Activated naive CD4-positive, alpha-beta T cell treated with anti-CD3 and anti-CD28 coated beads, Interleukin-2, amount 10 ng/mL, durations not matched to agents 7 days and 5 days (primary cell): ENCODE measurements at regions not wholly inside any gene's neighbourhood (a gene's known extent, or its start where the extent isn't known, plus 50 kb on each side); places are given as distances from the start of the nearest gene placed in this dataset.

Experiments used
- CTCF ChIA-PET: fragments of 350-600 bp; sonication (Branson Sonifier 250); formaldehyde crosslinking; loops from one replicate; lab custom pipeline; 2021; ENCODE audit warnings: antibody characterized with exemption; lab: Charles Lee
- DNase-seq: peaks from one replicate; pipeline ENCODE4 v3.0.0-alpha.2; 2020
- H3K27ac Mint-ChIP-seq: one replicate; pipeline ENCODE4 v1.8.0; 2021; ENCODE audit warnings: mild to moderate bottlenecking, moderate library complexity, mixed read lengths
- H3K27me3 Mint-ChIP-seq: one replicate; pipeline ENCODE4 v1.8.0; 2021; ENCODE audit warnings: mild to moderate bottlenecking, mixed read lengths
- H3K36me3 Mint-ChIP-seq: one replicate; pipeline ENCODE4 v1.8.0; 2021; ENCODE audit warnings: mixed read lengths
- H3K4me1 Mint-ChIP-seq: one replicate; pipeline ENCODE4 v1.8.0; 2021; ENCODE audit warnings: mixed read lengths
- H3K4me3 Mint-ChIP-seq: one replicate; pipeline ENCODE4 v1.8.0; 2021; ENCODE audit warnings: mild to moderate bottlenecking, moderate library complexity, mixed read lengths
- H3K9me3 Mint-ChIP-seq: one replicate; pipeline ENCODE4 v1.8.0; 2021; ENCODE audit warnings: mixed read lengths

GRCh38 chr20:24337551-24337950 is 131.9 kb upstream of the SYNDIG1 start:
- Mint-ChIP-seq H3K9me3 (no peaks in the 10 kb centered on the region), H3K36me3 (no peaks in the 10 kb centered on the region), H3K27ac (no peak overlapping the region), H3K4me3 (no peak overlapping the region), H3K4me1 (peaks cover 12% of the 10 kb centered on the region), H3K27me3 (peaks cover 3% of the 10 kb centered on the region)
- CTCF ChIA-PET: no interaction called here
- DNase-seq: no peak

- Mint-ChIP-seq H3K36me3 (no peaks in the 10 kb centered on the region), H3K9me3 (no peaks in the 10 kb centered on the region), H3K4me1 (peaks cover 12% of the 10 kb centered on the region), H3K27ac (peak overlapping the region; percentile 64), H3K27me3 (no peaks in the 10 kb centered on the region), H3K4me3 (no peak overlapping the region)
- CTCF ChIA-PET: no interaction called here
- no peak for DNase-seq
Observed at GRCh38 chr20:24337069-24337468, 132.4 kb upstream of the SYNDIG1 start.

GRCh38 chr20:24334830-24335229 is 134.6 kb upstream of the SYNDIG1 start:
- CTCF ChIA-PET: interaction anchor here (1.0 kb wide), 1 partner anchor 18 kb away, joined by 3 read pairs; no protein-coding TSS in a partner anchor
- Mint-ChIP-seq H3K4me1 (peaks cover 12% of the 10 kb centered on the region), H3K9me3 (no peaks in the 10 kb centered on the region), H3K27ac (no peak overlapping the region), H3K36me3 (no peaks in the 10 kb centered on the region), H3K27me3 (no peaks in the 10 kb centered on the region), H3K4me3 (no peak overlapping the region)
- DNase-seq: no peak

GRCh38 chr20:24332956-24333355 is 136.5 kb upstream of the SYNDIG1 start:
- no peak for DNase-seq
- no peak overlapping the region for H3K4me3 Mint-ChIP-seq
- no peaks in the 10 kb centered on the region for H3K27me3 Mint-ChIP-seq
- peaks cover 12% of the 10 kb centered on the region for H3K4me1 Mint-ChIP-seq
- H3K27ac Mint-ChIP-seq: no peak overlapping the region
- CTCF ChIA-PET: no interaction called here
- no peaks in the 10 kb centered on the region for H3K36me3 Mint-ChIP-seq
- H3K9me3 Mint-ChIP-seq: no peaks in the 10 kb centered on the region

- no peaks in the 10 kb centered on the region for H3K9me3 Mint-ChIP-seq
- no peak overlapping the region for H3K27ac Mint-ChIP-seq
- no peak for DNase-seq
- peaks cover 4% of the 10 kb centered on the region for H3K4me1 Mint-ChIP-seq
- no peak overlapping the region for H3K4me3 Mint-ChIP-seq
- no peaks in the 10 kb centered on the region for H3K27me3 Mint-ChIP-seq
- no peaks in the 10 kb centered on the region for H3K36me3 Mint-ChIP-seq
- CTCF ChIA-PET: no interaction called here
Observed at GRCh38 chr20:24331939-24332338, 137.5 kb upstream of the SYNDIG1 start.

- no peaks in the 10 kb centered on the region for H3K9me3 Mint-ChIP-seq
- no peak for DNase-seq
- no peak overlapping the region for H3K4me3 Mint-ChIP-seq
- H3K4me1 Mint-ChIP-seq: peaks cover 5% of the 10 kb centered on the region
- H3K36me3 Mint-ChIP-seq: no peaks in the 10 kb centered on the region
- CTCF ChIA-PET: no interaction called here
- no peak overlapping the region for H3K27ac Mint-ChIP-seq
- H3K27me3 Mint-ChIP-seq: no peaks in the 10 kb centered on the region
Observed at GRCh38 chr20:24328901-24329300, 140.5 kb upstream of the SYNDIG1 start.

- Mint-ChIP-seq H3K9me3 (no peaks in the 10 kb centered on the region), H3K4me3 (no peak overlapping the region), H3K4me1 (peaks cover 41% of the 10 kb centered on the region), H3K27me3 (peaks cover 4% of the 10 kb centered on the region), H3K36me3 (peaks cover 3% of the 10 kb centered on the region), H3K27ac (no peak overlapping the region)
- CTCF ChIA-PET: no interaction called here
- no peak for DNase-seq
Observed at GRCh38 chr20:24321973-24322372, 147.5 kb upstream of the SYNDIG1 start.

- peak; percentile 28 for DNase-seq
- H3K27me3 Mint-ChIP-seq: peaks cover 7% of the 10 kb centered on the region
- H3K36me3 Mint-ChIP-seq: peaks cover 3% of the 10 kb centered on the region
- H3K4me1 Mint-ChIP-seq: peaks cover 46% of the 10 kb centered on the region
- peak overlapping the region; percentile 43 for H3K27ac Mint-ChIP-seq
- no peaks in the 10 kb centered on the region for H3K9me3 Mint-ChIP-seq
- no peak overlapping the region for H3K4me3 Mint-ChIP-seq
- CTCF ChIA-PET: no interaction called here
Observed at GRCh38 chr20:24318569-24319352, 150.7 kb upstream of the SYNDIG1 start.

GRCh38 chr20:24317224-24317623 is 152.2 kb upstream of the SYNDIG1 start:
- no peak overlapping the region for H3K4me3 Mint-ChIP-seq

GRCh38 chr20:24316731-24317130 is 152.7 kb upstream of the SYNDIG1 start:
- Mint-ChIP-seq H3K4me1 (peaks cover 40% of the 10 kb centered on the region), H3K36me3 (peaks cover 3% of the 10 kb centered on the region), H3K9me3 (no peaks in the 10 kb centered on the region), H3K27me3 (peaks cover 16% of the 10 kb centered on the region), H3K27ac (no peak overlapping the region), H3K4me3 (no peak overlapping the region)
- CTCF ChIA-PET: interaction anchor here (1.0 to 1.2 kb wide), 4 partner anchors 8 to 21 kb away, joined by 3 to 4 read pairs (median 3); no protein-coding TSS in a partner anchor
- no peak for DNase-seq

More at GRCh38 chr20:24317224-24317623, 152.2 kb upstream of the SYNDIG1 start:
- Mint-ChIP-seq H3K27ac (peak overlapping the region; percentile 52), H3K4me1 (peaks cover 44% of the 10 kb centered on the region), H3K27me3 (peaks cover 13% of the 10 kb centered on the region), H3K36me3 (peaks cover 3% of the 10 kb centered on the region), H3K9me3 (no peaks in the 10 kb centered on the region)
- CTCF ChIA-PET: interaction anchor here (1.2 kb wide), 3 partner anchors 11 to 21 kb away, joined by 3 to 4 read pairs (median 3); no protein-coding TSS in a partner anchor
- DNase-seq: no peak

GRCh38 chr20:24314053-24314452 is 155.4 kb upstream of the SYNDIG1 start:
- Mint-ChIP-seq H3K9me3 (no peaks in the 10 kb centered on the region), H3K4me1 (peaks cover 28% of the 10 kb centered on the region), H3K36me3 (no peaks in the 10 kb centered on the region), H3K4me3 (no peak overlapping the region), H3K27ac (no peak overlapping the region), H3K27me3 (peaks cover 22% of the 10 kb centered on the region)
- CTCF ChIA-PET: no interaction called here
- DNase-seq: no peak

GRCh38 chr20:24309596-24309995 is 159.8 kb upstream of the SYNDIG1 start:
- DNase-seq: no peak
- peaks cover 6% of the 10 kb centered on the region for H3K4me1 Mint-ChIP-seq
- no peak overlapping the region for H3K4me3 Mint-ChIP-seq
- H3K9me3 Mint-ChIP-seq: no peaks in the 10 kb centered on the region
- no peak overlapping the region for H3K27ac Mint-ChIP-seq
- CTCF ChIA-PET: interaction anchor here (1.2 kb wide), 1 partner anchor 19 kb away, joined by 3 read pairs; no protein-coding TSS in a partner anchor
- peaks cover 30% of the 10 kb centered on the region for H3K27me3 Mint-ChIP-seq
- H3K36me3 Mint-ChIP-seq: no peaks in the 10 kb centered on the region

GRCh38 chr20:24305371-24305770 is 164.1 kb upstream of the SYNDIG1 start:
- H3K36me3 Mint-ChIP-seq: no peaks in the 10 kb centered on the region
- no peaks in the 10 kb centered on the region for H3K9me3 Mint-ChIP-seq
- H3K4me1 Mint-ChIP-seq: peaks cover 6% of the 10 kb centered on the region
- DNase-seq: no peak
- H3K27me3 Mint-ChIP-seq: peaks cover 28% of the 10 kb centered on the region
- H3K4me3 Mint-ChIP-seq: no peak overlapping the region
- H3K27ac Mint-ChIP-seq: no peak overlapping the region
- CTCF ChIA-PET: interaction anchor here (1.3 to 2.0 kb wide), 2 partner anchors 11 to 144 kb away, joined by 4 to 5 read pairs; no protein-coding TSS in a partner anchor

GRCh38 chr20:24304291-24304690 is 165.1 kb upstream of the SYNDIG1 start:
- no peak overlapping the region for H3K27ac Mint-ChIP-seq

More at GRCh38 chr20:24304291-24304690, 165.1 kb upstream of the SYNDIG1 start:
- CTCF ChIA-PET: interaction anchor here (0.5 to 1.2 kb wide), 2 partner anchors 19 to 484 kb away, joined by 3 read pairs; no protein-coding TSS in a partner anchor
- Mint-ChIP-seq H3K9me3 (no peaks in the 10 kb centered on the region), H3K36me3 (no peaks in the 10 kb centered on the region), H3K27me3 (peaks cover 24% of the 10 kb centered on the region), H3K4me3 (no peak overlapping the region), H3K4me1 (peaks cover 6% of the 10 kb centered on the region)
- no peak for DNase-seq
